Psoas muscle (tissue), 7 donors: ENCODE measurements at regions not wholly inside any gene's neighbourhood (a gene's known extent, or its start where the extent isn't known, plus 50 kb on each side); places are given as distances from the start of the nearest gene placed in this dataset.
"Not testable (repeated sequence)": the region's sequence is repeated elsewhere in the genome, so short reads cannot be mapped to it uniquely, and the experiment has no call there.

Experiments used
- ATAC-seq, 4 donors: fragments of 200-7000 bp; cut with Tn5 transposase; one replicate each; pipeline ENCODE4 v1.9.1; 2020; ENCODE audit warnings: moderate library complexity in 3 of 4, mild to moderate bottlenecking in 2 of 4
- DNase-seq, 2 donors: peaks; one replicate each; pipeline ENCODE4 v3.0.0-alpha.2; 2020
- H3K27ac ChIP-seq: fragments of 200-600 bp; one replicate; pipeline ENCODE4 v1.8.0; 2022
- H3K27me3 ChIP-seq, 3 donors: fragments of 200-600 bp in 1 of 3; one replicate each; pipeline versions ENCODE4 v1.6.1 to v1.8.0; 2013 to 2022; ENCODE audit warnings: low read length in 2 of 3, mild to moderate bottlenecking in 2 of 3, moderate library complexity in 1 of 3; ENCODE audit not compliant: insufficient read depth in 3 of 3
- H3K36me3 ChIP-seq, 2 donors: fragments of 200-600 bp in 1 of 2; one replicate each; pipeline versions ENCODE4 v1.6.1 to v1.8.0; 2013 to 2022; ENCODE audit warnings: low read depth in 1 of 2, mild to moderate bottlenecking in 1 of 2, moderate library complexity in 1 of 2; ENCODE audit not compliant: insufficient read depth in 1 of 2
- H3K4me1 ChIP-seq: fragments of 200-600 bp; one replicate; pipeline ENCODE4 v1.8.0; 2022
- H3K4me3 ChIP-seq: fragments of 200-600 bp; one replicate; pipeline ENCODE4 v1.8.0; 2022; ENCODE audit warnings: mild to moderate bottlenecking
- H3K9me3 ChIP-seq: fragments of 200-600 bp; one replicate; pipeline ENCODE4 v1.8.0; 2022
- CTCF ChIP-seq: fragments of 200-600 bp; IDR thresholded peaks from one replicate; pipeline ENCODE4 v1.8.0; 2022; ENCODE audit warnings: antibody characterized with exemption
- WGBS, 3 donors: extraction: QIAGEN DNeasy Blood & Tissue Kit; methylation state at CpG; one replicate each; pipeline versions ENCODE4 v1.1.6 to v1.1.7; 2013; 5-methylcytosine and 5-hydroxymethylcytosine counted together
- intact Hi-C, 2 donors: fragments of 100-400 bp; cut with DNase I; formaldehyde crosslinking; loops; one replicate each; pipeline versions ENCODE4 v1.11.0 to v1.14.2; 2022
- donor health status: healthy with polysubstance abuse.
- donor health status: DM: no; HTN: no; CAD: no; lungs with moderate emphysema.
- donor health status: Bipolar disorder and iron deficiency.
- donor health status: healthy.
- donor health status: DM: yes; HTN: yes; CAD: no.
- donor health status: DM: no; HTN: no; CAD: no.
- donor health status: DM: yes; HTN: yes; CAD: no.

GRCh38 chr5:21481320-21482270 is 1371.5 kb downstream of the CDH12 start:
- H3K4me3 ChIP-seq, H3K27ac ChIP-seq, intact Hi-C loops, H3K27me3 ChIP-seq, ATAC-seq, H3K9me3 ChIP-seq, H3K4me1 ChIP-seq, DNase-seq: not testable (repeated sequence)
- WGBS, 3 donors: 69 to 80% (median 71%) methylated on average over 24 of the region's 24 CpGs
- peaks cover 0 to 17% of the 10 kb centered on the region in 2 donors for H3K36me3 ChIP-seq

- H3K27me3 ChIP-seq, H3K27ac ChIP-seq, ATAC-seq, H3K9me3 ChIP-seq, intact Hi-C loops, H3K4me1 ChIP-seq, H3K4me3 ChIP-seq, DNase-seq: not testable (repeated sequence)
- peaks cover 0 to 17% of the 10 kb centered on the region in 2 donors for H3K36me3 ChIP-seq
- WGBS, 3 donors: 89 to 94% (median 90%) methylated on average over 3 of the region's 4 CpGs
Observed at GRCh38 chr5:21480054-21480453, 1373.1 kb downstream of the CDH12 start.

GRCh38 chr5:21473981-21474380 is 1379.2 kb downstream of the CDH12 start:
- H3K9me3 ChIP-seq, H3K27ac ChIP-seq, H3K4me3 ChIP-seq, H3K4me1 ChIP-seq, DNase-seq, H3K36me3 ChIP-seq, ATAC-seq, H3K27me3 ChIP-seq, intact Hi-C loops: not testable (repeated sequence)
- WGBS, 3 donors: 92 to 98% (median 98%) methylated on average over 4 to 5 of the region's 6 CpGs

- intact Hi-C loops, ATAC-seq, H3K27ac ChIP-seq, H3K4me3 ChIP-seq, H3K9me3 ChIP-seq, H3K27me3 ChIP-seq, H3K36me3 ChIP-seq, DNase-seq, H3K4me1 ChIP-seq: not testable (repeated sequence)
- 95 to 97% (median 97%) methylated on average over 13 of the region's 13 CpGs for WGBS, 3 donors
Observed at GRCh38 chr5:21473436-21473835, 1379.7 kb downstream of the CDH12 start.

GRCh38 chr5:21471691-21472090 is 1381.5 kb downstream of the CDH12 start:
- H3K4me1 ChIP-seq, ATAC-seq, H3K4me3 ChIP-seq, H3K36me3 ChIP-seq, DNase-seq, H3K27me3 ChIP-seq, H3K9me3 ChIP-seq, intact Hi-C loops, H3K27ac ChIP-seq: not testable (repeated sequence)
- WGBS, 3 donors: 97 to 100% (median 98%) methylated on average over 3 of the region's 3 CpGs

GRCh38 chr5:21469523-21470101 is 1383.5 kb downstream of the CDH12 start:
- DNase-seq: not testable (repeated sequence)

GRCh38 chr5:21467544-21467943 is 1385.6 kb downstream of the CDH12 start:
- H3K4me1 ChIP-seq, intact Hi-C loops, H3K27ac ChIP-seq, H3K9me3 ChIP-seq, H3K27me3 ChIP-seq, ATAC-seq, DNase-seq, H3K4me3 ChIP-seq: not testable (repeated sequence)
- H3K36me3 ChIP-seq: peaks cover 0 to 26% of the 10 kb centered on the region in 2 donors
- whole genome bisulfite sequencing, 3 donors: 98 to 100% (median 99%) methylated on average over 1 to 3 of the region's 5 CpGs

More at GRCh38 chr5:21469523-21470101, 1383.5 kb downstream of the CDH12 start:
- H3K27me3 ChIP-seq, H3K9me3 ChIP-seq, intact Hi-C loops, H3K4me1 ChIP-seq, H3K27ac ChIP-seq, H3K4me3 ChIP-seq: not testable (repeated sequence)
- ATAC-seq: peak; percentile 41 to 75 (median 71)
- H3K36me3 ChIP-seq: peaks cover 0 to 10% of the 10 kb centered on the region in 2 donors
- peak; percentile 32 for TF ChIP-seq CTCF
- 60 to 66% (median 64%) methylated on average over 6 of the region's 6 CpGs for WGBS, 3 donors

- Histone ChIP-seq H3K36me3 (peaks cover 0 to 27% of the 10 kb centered on the region in 2 donors), H3K4me3 (peak overlapping the region; percentile 83), H3K27ac (peak overlapping the region; percentile 74)
- DNase-seq, H3K9me3 ChIP-seq, H3K4me1 ChIP-seq, intact Hi-C loops, H3K27me3 ChIP-seq: not testable (repeated sequence)
- ATAC-seq: peak in 2 of 4 donors; percentile 45 to 63
- 0% methylated on average over 1 of the region's 7 CpGs; no CpG with 5 or more reads in 2 of the 3 donors for WGBS, 3 donors
Observed at GRCh38 chr5:21459744-21460073, 1393.4 kb downstream of the CDH12 start.
